HepG2 (cell line): ENCODE measurements at regions not wholly inside any gene's neighbourhood (a gene's known extent, or its start where the extent isn't known, plus 50 kb on each side); places are given as distances from the start of the nearest gene placed in this dataset.

Experiments used
- AFF4 ChIP-seq: sonication (generic); formaldehyde crosslinking; IDR thresholded peaks from 2 replicates; pipeline ENCODE4 v1.4.0; 2020; ENCODE audit warnings: missing genetic modification reagents
- ARID4A ChIP-seq: sonication (generic); formaldehyde crosslinking; IDR thresholded peaks from 2 replicates; pipeline ENCODE4 v1.5.0; 2020; ENCODE audit warnings: mild to moderate bottlenecking, missing genetic modification reagents, borderline replicate concordance
- CERS6 ChIP-seq: sonication (generic); formaldehyde crosslinking; IDR thresholded peaks from 2 replicates; pipeline ENCODE4 v1.5.0; 2020; ENCODE audit warnings: missing genetic modification reagents
- EP300 ChIP-seq, 3 experiments: sonication (generic) in 1 of 3; formaldehyde crosslinking in 1 of 3; IDR thresholded peaks; 2 replicates each; pipeline versions ENCODE4 v1.5.1 to v1.6.1; 2011 to 2020; ENCODE audit warnings: low read depth in 2 of 3, low read length in 2 of 3, borderline replicate concordance in 1 of 3, improper control_type of control experiment in 1 of 3, mild to moderate bottlenecking in 1 of 3, missing genetic modification reagents in 1 of 3, moderate library complexity in 1 of 3
- GABPA ChIP-seq, 2 experiments: IDR thresholded peaks; 2 replicates each; pipeline ENCODE4 v1.6.1; 2011 to 2016; ENCODE audit warnings: low read depth in 2 of 2, low read length in 1 of 2, missing biosample characterization in 1 of 2, missing genetic modification characterization in 1 of 2
- MTF1 ChIP-seq: sonication (generic); formaldehyde crosslinking; IDR thresholded peaks from 2 replicates; pipeline ENCODE4 v1.5.0; 2020; ENCODE audit warnings: missing genetic modification reagents
- MZF1 ChIP-seq: sonication (generic); formaldehyde crosslinking; IDR thresholded peaks from 2 replicates; pipeline ENCODE4 v1.8.1; 2023; ENCODE audit warnings: mild to moderate bottlenecking, missing genetic modification reagents, borderline replicate concordance
- SAFB2 ChIP-seq: sonication (generic); formaldehyde crosslinking; IDR thresholded peaks from 2 replicates; pipeline ENCODE4 v1.5.1; 2020; ENCODE audit warnings: missing genetic modification reagents, low read depth, mild to moderate bottlenecking, borderline replicate concordance
- SRF ChIP-seq: IDR thresholded peaks from 2 replicates; pipeline ENCODE4 v1.6.1; 2011; ENCODE audit warnings: mild to moderate bottlenecking, low read depth, low read length, moderate library complexity
- TFDP1 ChIP-seq: IDR thresholded peaks from 2 replicates; pipeline ENCODE4 v1.6.1; 2016; ENCODE audit warnings: missing compliant biosample characterization, missing genetic modification reagents, borderline replicate concordance
- ZMAT3 ChIP-seq: sonication (generic); formaldehyde crosslinking; conservative IDR thresholded peaks from 2 replicates; pipeline ENCODE4 v1.7.0; 2021; ENCODE audit warnings: missing genetic modification reagents
- ZNF496 ChIP-seq: sonication (generic); formaldehyde crosslinking; IDR thresholded peaks from 2 replicates; pipeline ENCODE4 v1.8.1; 2023; ENCODE audit warnings: mild to moderate bottlenecking, moderate library complexity, missing genetic modification reagents; ENCODE audit not compliant: insufficient replicate concordance
- ZNF503 ChIP-seq: sonication (generic); formaldehyde crosslinking; IDR thresholded peaks from 2 replicates; pipeline ENCODE4 v1.4.0; 2020; ENCODE audit warnings: missing genetic modification reagents
- ZNF768 ChIP-seq: sonication (generic); formaldehyde crosslinking; IDR thresholded peaks from 2 replicates; pipeline ENCODE4 v1.4.0; 2020; ENCODE audit warnings: missing genetic modification reagents

GRCh38 chr7:131109759-131110296 lies 217.8 kb upstream of the MKLN1 start (continued):
- TF ChIP-seq TFDP1 (CRISPR knock-in tag) = no peak
- no peak for TF ChIP-seq MTF1 (CRISPR knock-in tag)
- TF ChIP-seq EP300 (IDR thresholded peaks at IDR 0.05; ENCODE audit: low read depth in 2 of 2, low read length in 2 of 2) = peak in 1 of 2 experiments; percentile 25; a peak in 2 of 4 replicates
- TF ChIP-seq EP300 (CRISPR knock-in tag; IDR thresholded peaks at IDR 0.05; ENCODE audit: borderline replicate concordance) = peak; percentile 61; the same call in 1 of the 2 replicates
- TF ChIP-seq SAFB2 = no peak
- TF ChIP-seq ZNF496 = no peak
- no peak for TF ChIP-seq ZMAT3 (CRISPR knock-in tag)
- TF ChIP-seq ZNF503 = no peak
- TF ChIP-seq ARID4A (CRISPR knock-in tag) = peak; percentile 59; the same call in 1 of the 2 replicates
- no peak for TF ChIP-seq SRF
- TF ChIP-seq ZNF768 = peak; percentile 15; the same call in 1 of the 2 replicates
- no peak for TF ChIP-seq MZF1
- no peak for TF ChIP-seq CERS6 (CRISPR knock-in tag)
- TF ChIP-seq GABPA (IDR thresholded peaks at IDR 0.05; ENCODE audit: low read depth, low read length) = no peak
- no peak for TF ChIP-seq GABPA (CRISPR knock-in tag; IDR thresholded peaks at IDR 0.05; ENCODE audit: low read depth)
- TF ChIP-seq AFF4 (CRISPR knock-in tag) = peak; percentile 44; the same call in 1 of the 2 replicates
